NCI-H146 treated with DMSO at 0.1 percent for 48 hours (cell line): ENCODE measurements at regions not wholly inside any gene's neighbourhood (a gene's known extent, or its start where the extent isn't known, plus 50 kb on each side); places are given as distances from the start of the nearest gene placed in this dataset.
"Not testable (repeated sequence)": the region's sequence is repeated elsewhere in the genome, so short reads cannot be mapped to it uniquely, and the experiment has no call there.

Experiments
- DNase-seq: peaks from one replicate; lab custom pipeline; 2025; ENCODE audit not compliant: unreplicated experiment; lab: John Stamatoyannopoulos, UW

DNA sequence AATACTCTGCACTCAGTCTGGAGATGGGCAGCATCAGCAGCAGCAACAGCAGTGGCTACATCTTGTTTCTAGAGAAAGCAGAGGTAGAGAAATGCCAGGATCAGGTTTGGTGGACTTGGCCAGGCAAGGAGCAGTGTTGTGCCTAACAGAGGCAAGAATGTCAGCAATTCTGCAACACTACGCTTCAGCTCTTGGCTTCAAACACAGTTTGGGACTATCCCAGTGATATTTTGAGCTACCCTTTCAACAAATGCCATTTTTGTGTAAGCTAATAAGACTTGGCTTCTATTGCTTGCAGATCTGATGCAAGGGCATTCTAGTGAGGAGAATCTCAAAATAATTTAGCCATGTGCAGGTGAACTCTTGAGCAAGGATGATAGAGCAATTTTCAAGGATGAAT lies 271.3 kb downstream of the PCDH20 start:
- no peak for DNase-seq

DNA sequence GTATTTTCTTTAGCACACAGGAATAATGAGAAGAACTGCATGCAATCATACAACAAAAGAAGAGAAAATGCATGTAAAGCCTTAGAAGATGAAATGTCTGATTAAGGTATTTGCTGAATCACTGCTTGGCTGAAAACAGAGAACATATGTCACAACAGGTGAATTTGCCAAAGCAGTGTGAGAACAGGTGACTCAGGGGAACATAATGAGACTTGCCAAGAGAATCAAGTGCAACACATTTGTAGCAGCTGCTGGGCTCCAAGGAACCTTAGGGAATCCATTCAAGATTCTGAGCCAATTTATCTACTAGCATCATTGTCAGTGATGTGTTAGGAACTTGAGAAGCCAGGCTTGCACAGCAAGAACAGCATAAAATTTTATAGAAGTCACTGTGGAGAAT lies 273.1 kb downstream of the PCDH20 start:
- no peak for DNase-seq

DNA sequence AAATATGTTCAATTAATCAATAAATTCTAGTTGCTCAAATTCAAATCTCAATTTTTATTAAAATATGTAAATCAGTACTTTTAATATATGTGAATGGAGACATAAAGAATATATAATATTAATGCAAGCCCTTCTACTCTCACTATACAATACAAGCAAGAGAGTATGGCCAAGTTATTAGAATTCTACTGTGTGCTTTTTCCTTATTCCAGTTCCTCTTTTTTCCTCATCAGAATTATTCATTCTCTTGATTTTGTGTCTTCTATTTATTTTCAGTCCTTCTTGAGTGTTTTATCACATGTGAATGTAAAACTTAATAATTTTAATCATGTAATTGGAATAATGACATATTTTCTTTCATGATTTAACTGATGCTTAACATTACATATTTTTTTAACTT lies 276.8 kb downstream of the PCDH20 start:
- no peak for DNase-seq

DNA sequence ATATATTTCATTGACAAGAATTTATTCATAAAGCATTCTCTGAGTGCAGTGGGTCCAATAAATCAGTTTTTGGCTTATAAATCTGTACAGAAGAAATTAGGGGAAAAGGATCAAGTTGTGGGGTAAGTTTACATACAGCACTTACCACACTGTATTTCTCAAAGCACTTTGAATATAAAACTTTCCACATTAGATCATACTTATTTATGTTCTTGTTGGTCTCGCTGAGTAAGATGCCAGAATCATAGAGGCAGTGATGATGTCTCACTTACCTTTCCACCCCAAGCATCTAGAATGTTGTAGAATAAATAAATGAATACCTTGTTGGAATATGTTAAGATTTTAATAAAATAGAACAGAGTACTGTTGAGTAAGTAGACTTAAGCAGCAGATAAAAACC lies 279.1 kb downstream of the PCDH20 start:
- no peak for DNase-seq

DNA sequence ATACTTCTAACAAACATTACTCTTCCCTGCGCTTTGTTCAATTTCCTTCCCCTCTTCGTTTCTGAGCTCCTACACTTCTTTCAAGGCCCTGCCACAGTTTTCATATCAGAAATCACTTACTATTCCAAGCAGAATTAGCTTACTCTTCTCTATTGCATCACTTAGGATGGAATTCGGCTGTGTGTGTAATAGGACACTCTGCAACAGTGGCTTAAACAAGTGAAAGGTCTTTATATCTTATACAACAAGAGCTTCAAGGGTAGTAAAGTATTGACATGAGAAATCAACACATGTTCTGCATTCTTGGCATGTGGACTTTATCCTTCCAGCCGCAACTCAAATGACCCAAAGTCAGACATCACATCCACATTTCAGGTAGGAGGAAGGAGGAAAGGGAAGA lies 279.6 kb downstream of the PCDH20 start:
- no peak for DNase-seq

DNA sequence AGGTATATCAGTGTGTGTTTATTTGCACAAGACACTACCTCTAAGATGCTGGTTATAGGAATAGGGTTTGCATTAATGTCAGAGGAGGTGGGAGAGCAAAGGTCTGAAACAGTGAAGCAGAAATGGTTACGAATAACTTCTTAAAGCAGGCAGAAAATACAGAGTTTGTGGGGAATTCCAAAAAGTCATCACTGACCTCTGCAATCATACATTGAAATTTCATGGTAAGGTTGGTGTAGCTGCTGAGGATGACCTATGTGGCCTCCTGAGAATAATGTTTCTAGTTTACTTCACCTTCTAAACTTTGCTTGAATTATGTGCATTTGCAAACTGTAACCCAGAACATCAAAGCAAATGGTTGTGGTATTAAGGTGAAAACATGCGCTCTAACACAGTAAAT lies 280.1 kb downstream of the PCDH20 start:
- DNase-seq: no peak

DNA sequence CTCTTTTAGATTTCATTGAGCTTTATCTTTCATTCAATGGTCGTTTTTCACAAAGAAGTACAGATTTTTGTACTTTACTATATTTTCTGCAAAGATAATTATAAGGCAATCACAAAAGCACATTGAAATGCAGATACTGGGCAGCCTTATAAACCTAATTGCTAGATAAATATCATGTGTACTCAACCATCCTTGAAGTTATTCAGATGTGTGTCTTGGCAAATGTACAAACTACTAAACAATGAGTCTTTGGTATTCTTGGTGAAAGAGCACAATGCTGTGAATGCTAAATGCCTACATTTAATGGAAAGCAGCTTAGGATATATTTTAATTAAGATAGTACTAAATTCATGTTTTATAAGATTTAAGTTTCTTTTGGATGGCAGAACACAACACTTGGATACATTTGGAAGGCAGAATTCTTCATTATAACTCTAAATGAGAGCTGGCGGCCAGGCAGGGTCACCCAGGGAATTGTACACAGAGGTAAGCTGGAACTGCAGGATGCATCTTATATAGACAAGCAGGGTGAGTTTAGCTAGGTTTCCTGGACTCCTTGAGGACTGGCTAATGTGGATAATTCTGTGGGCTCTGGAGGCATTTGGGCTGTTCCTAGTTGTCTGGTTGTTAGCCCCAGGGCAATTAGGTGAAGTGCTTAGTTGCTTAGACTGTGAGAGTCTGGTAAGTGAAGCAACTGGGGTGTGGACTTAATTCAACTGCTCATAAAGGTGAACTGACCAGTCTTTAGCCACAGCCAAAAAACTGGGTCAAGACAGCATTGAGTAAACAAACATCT lies 286.6 kb downstream of the PCDH20 start:
- no peak for DNase-seq

DNA sequence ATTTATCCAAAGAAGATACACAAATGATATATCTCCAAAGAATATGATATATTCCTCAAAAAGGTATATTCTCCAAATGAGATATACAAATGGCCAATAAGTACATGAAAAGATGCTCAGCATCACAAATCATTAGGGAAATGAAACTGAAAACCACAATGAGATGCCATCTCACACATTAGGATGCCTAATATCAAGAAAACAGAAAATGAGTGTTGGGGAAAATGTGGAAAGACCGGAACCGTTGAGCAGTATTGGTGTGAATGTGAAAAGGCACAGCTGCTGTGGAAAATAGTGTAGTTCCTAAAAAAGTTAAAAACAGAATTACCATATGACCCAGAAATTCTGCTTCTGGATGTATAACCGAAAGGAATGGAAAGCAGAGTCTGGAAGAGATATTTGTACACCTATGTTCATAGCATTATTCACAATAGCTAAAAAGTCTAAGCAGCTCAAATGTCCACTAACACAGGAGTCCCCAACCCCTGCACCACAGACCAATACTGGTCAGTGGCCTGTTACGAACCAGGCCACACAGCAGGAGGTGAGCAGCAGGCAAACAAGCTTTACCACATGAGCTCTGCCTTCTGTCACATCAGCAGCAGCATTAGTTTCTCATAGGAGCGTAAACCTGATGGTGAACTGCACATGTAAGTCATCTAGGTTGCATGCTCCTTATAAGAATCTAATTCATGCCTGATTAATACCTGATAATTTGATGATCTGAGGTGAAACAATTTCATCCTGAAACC lies 291.9 kb downstream of the PCDH20 start:
- no peak for DNase-seq

DNA sequence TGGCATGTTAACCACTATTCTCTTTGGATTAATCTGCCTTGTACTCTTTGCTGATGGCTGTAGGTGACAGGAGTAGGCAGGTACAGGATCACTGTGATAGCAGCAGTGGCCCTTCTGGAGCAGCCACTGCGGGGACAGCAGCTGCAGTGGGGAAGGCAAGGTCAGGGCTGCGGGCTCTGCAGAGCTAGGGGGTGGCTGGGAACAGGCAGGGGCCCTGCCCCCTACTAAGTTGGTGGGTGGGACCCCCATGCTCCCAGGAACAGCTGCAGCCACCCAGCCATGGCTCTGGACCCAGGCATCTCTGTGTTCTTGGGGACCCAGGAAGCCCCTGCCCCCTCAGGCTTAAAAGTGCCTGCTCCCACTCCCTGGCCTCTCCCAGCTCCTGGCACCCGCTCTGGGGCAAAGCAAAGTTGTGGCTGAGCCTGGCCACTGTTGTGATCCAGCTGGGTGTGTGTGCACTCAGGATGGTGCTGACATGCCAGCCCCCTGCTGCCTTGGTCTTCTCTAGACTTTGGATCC lies 302.4 kb downstream of the PCDH20 start:
- no peak for DNase-seq

DNA sequence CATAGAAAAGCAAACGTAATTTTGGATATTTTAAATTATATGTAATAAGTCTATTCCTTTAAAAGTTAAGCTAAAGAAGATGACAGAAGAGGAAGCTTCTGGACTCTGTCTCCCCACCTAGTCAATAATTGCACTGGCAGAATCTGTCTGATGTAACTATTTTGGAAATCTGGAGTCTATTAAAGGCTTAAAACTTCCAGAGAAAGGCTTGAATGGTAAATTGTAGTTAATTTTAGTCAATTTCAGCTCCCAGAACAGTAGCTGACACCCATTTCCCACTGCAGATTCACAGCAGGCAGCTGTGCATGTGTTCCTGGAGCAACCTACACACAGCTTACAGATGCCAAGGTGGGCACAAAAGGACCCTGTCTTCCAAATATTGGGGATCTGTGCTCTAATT lies 304.1 kb downstream of the PCDH20 start:
- no peak for DNase-seq

DNA sequence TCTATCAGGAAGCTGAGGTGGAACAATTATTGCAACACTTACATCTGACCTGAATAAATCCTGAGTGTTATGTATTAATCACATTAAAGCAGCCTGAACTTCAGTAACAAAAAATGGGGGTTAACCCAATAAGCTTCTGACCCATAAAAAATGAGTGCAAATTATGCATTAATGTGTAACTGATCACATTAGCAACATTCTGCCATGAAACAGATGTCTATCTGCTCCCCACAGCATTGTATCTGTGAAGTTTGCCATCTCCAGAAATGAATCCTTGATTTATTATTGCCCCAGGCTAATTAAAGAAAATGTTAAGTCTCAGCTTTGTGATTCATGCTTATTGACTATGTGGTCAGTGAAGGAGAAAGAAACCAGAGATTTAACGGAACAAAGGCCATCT lies 304.9 kb downstream of the PCDH20 start:
- DNase-seq: no peak

DNA sequence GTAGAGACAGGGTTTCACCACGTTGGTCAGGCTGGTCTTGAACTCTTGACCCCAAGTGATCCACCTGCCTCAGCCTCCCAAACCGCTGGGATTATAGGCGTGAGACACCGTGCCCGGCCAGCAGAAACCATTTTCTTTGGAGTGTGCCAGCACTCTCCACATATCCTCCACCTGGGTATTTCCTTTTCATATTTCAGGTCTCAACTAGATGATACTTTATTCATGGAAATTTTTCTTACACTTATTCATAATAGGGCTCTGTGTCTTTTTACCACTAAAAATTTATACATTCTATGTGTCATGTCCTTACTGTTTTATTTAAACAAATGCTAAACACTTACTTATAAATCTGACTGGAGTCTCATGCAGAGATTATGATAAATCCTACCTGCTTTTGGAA lies 305.9 kb downstream of the PCDH20 start:
- no peak for DNase-seq

DNA sequence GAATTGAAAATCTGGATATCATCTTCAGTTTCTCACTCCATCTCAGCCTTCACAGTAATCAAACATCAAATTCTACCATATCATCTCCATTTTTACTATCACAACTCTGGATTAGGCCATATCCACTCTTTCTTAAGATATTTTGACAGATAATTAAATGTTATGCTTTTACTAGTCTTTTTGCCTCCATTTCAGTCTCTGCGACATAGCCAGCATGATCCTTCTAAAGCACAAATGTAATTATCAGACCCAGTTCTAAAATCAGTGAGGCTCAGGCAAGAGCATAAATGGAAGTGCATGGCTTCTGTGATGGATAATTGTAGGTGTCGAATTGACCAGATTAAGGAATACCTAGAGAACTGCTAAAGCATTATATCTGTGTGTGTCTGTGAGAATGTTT lies 307.7 kb downstream of the PCDH20 start:
- no peak for DNase-seq

DNA sequence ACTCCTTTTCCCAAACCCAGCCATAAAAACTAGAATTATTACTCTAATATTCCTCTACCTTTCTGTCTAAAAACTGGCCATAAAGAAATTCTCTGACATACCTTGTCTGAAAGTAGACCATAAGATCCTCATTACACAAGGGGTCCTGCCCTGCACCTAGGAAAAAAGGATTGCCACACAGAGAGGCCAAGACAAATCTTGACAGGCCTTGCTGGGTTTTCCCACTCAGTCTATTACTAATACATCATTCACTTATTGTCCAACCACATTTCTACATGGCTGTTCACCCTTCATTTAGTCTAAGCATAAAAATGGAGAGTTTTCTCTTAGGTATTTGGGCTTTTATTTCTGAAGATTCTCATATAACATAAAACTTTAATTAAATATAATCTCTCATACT lies 319.8 kb downstream of the PCDH20 start:
- no peak for DNase-seq

DNA sequence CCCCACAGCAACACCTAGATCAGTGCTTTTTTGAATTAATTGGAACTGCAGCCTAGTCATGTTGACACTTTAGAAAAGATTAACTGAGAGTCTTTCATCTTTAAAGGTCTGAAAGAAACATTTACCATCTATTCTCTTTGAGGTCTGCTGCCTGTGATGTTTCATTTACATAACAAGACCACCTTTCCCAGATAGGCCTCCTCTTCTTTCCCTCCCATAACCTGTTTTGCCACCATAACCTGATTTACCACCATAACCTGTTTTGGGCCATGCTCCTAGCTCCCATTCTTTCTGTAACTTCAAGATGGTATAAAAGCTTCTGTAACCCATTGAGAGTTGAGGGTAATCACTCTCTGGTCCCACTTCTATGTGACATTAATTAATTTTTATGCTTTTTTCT lies 320.8 kb downstream of the PCDH20 start:
- no peak for DNase-seq

DNA sequence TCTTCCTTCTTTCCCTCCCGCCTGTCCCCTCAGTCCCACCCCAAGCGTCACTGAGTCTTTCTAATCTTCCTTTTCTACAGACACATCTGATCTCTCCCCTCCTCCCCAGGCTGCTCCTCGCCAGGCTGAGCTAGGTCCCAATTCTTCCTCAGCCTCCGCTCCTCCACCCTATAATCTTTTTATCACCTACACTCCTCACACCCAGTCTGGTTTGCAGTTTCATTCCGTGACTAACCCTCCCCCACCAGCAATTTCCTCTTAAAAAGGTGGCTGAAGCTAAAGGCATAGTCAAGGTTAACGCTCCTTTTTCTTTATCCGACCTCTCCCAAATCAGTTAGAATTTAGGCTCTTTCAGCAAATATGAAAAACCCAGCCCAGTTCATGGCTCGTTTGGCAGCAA lies 325.8 kb downstream of the PCDH20 start:
- not testable (repeated sequence) for DNase-seq

DNA sequence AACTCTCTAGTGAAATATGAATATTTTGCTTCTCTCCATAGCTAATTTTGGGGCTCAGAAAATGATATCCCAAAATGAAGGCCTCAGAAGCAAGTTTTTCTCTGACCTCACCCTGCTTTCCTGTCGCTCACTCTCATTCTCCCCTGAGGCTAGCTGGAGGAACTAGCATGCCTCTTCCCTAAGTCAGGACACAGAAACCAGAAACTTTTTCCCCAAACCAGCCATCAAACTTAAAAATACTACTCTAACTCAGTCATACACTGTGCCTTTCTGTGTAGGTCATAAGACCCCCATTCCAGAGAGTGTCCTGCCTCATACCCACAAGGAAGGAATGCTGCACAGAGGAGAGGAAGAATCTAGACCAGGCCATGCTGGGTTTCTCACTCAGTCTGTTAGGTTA lies 329.6 kb downstream of the PCDH20 start:
- no peak for DNase-seq

DNA sequence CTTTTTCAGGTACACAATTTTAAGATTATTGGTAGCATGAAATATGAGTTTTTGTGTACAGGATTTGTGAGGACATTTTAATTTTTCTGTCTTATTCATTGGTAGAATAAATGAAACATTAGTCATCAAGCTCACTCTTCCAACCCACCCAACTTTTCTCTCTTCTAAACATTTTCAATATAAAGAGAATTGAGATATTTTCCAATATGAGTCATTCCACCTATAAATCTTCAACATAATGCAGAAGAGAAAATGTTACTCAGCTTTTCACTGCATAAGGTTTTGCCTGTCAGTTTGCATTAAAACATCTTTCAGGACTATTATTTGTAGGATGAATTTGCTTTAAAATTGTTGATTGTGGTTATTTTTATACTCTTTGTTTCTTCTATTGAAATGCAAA lies 330.7 kb downstream of the PCDH20 start:
- no peak for DNase-seq

DNA sequence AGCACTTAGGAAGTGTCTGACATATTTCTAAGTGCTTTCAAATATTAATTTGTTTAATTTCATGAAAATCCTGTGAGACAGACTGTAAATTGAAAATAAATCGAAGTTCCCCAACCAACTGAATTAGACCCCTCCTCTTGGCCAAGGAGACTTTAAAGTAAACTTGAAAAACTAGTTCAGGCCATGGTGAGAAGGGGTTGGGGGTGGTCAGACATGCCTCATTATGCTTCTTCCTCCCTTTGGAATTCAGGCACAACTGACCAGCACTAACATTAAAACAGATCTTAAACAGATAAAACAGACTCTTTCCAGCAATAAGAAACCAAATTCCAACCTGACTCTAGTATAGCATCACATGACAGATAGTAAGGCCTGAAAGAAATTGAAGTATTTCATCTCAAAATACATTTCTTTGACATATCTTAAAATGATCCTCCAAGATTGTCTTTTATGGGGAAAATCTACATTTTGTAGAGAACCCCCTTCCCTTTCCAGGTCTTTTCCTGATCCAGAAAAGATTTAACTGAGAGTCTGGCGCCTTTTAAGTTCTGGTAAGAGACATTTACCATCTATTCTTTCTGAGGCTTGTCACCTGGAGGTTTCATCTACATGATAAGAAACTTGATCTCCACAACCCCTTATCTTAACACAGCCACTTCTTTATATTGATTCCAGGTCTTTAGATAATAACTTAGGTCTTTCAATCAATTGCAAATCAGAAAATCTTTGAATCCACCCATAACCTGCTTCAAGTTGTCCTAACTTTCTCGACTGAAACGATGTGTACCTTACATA lies 336.5 kb downstream of the PCDH20 start:
- DNase-seq: no peak

DNA sequence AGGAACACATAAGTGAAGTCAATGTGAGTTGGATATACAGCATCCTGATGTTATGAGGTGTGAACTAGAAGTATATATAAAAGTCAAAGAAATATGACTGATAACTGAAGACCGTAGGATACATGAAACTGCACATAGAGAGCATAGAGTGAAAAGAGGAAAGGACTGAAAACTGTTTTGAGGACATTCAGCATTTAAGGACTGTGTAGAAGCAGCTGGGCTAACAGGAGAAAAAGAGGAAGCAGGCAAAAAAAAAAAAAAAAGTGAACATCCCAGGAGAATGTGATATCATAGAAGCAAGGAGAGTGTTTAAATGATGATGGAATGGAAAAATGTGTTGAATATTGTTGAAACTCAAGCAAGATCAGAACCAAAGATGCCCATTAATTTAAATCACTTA lies 363.5 kb downstream of the PCDH20 start:
- DNase-seq: no peak

DNA sequence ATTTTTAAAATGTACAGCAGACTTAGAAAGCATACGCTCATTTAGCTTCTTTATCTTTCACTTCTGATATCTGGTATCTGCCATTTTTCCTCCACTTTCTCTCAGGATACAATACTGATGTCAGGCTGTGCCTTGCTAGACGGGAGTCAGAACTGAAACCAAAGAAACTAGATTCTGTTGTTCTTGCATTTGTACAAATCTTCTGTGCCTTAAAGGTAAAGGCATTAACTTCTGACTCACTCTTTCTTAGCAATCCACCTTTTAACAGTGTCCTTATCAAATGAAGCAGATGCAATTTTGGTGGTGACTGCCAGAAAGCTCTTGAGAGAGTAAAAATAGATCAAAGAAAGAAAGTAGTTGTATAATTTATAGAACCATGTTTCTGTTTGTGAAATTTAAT lies 370.4 kb downstream of the PCDH20 start:
- no peak for DNase-seq

DNA sequence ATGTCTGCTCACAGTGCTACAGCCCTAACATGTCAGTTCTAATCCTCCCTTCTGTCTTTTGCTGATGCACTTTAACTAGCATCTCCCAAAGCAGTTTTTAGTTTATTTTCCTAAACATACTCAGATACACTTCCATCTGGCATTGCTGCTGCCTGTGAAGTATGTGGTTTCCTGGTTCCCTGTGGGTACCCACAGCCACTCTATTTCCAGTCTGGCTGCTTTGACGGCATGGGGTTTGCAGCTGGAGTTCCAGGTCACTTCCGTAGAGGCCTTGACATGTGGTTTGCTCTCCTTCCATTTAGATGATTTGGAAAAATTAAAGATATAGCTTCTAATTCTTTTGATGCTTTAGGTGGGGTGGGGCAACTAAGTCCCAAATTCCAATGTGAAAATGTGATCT lies 375.5 kb downstream of the PCDH20 start:
- no peak for DNase-seq
